Tibial nerve (tissue), 4 donors: ENCODE measurements at regions not wholly inside any gene's neighbourhood (a gene's known extent, or its start where the extent isn't known, plus 50 kb on each side); places are given as distances from the start of the nearest gene placed in this dataset.

Experiments used
- DNase-seq, 2 donors: peaks; one replicate each; pipeline ENCODE4 v3.0.0-alpha.2; 2019; ENCODE audit warnings: low spot score in 2 of 2
- H3K27ac ChIP-seq, 4 donors: fragments of 200-600 bp; sonication (generic) in 3 of 4; one replicate each; pipeline ENCODE4 v1.5.1; 2017 to 2019; ENCODE audit warnings: mild to moderate bottlenecking in 1 of 4
- H3K27me3 ChIP-seq, 2 donors: fragments of 200-600 bp; sonication (generic) in 1 of 2; one replicate each; pipeline versions ENCODE4 v1.5.1 to v1.6.0; 2017 to 2019
- H3K36me3 ChIP-seq, 3 donors: fragments of 200-600 bp; sonication (generic); one replicate each; pipeline ENCODE4 v1.5.1; 2018 to 2019
- H3K4me1 ChIP-seq, 4 donors: fragments of 200-600 bp; sonication (generic) in 3 of 4; one replicate each; pipeline ENCODE4 v1.5.1; 2017 to 2019
- H3K4me3 ChIP-seq, 4 donors: fragments of 200-600 bp; sonication (generic) in 3 of 4; one replicate each; pipeline ENCODE4 v1.5.1; 2017 to 2019; ENCODE audit warnings: mild to moderate bottlenecking in 1 of 4, moderate library complexity in 1 of 4
- H3K9me3 ChIP-seq, 4 donors: fragments of 200-600 bp; sonication (generic) in 3 of 4; one replicate each; pipeline ENCODE4 v1.5.1; 2017 to 2019
- EP300 ChIP-seq, 2 donors: sonication (generic); formaldehyde crosslinking; IDR thresholded peaks; one replicate each; pipeline ENCODE4 v1.6.1; 2017; ENCODE audit warnings: antibody characterized with exemption in 2 of 2, mild to moderate bottlenecking in 1 of 2
- POLR2A ChIP-seq, 2 donors: fragments of 450-650 bp; IDR thresholded peaks; one replicate each; pipeline ENCODE4 v1.6.1; 2017; ENCODE audit warnings: antibody characterized with exemption in 2 of 2, mild to moderate bottlenecking in 2 of 2, moderate library complexity in 2 of 2
- WGBS, 2 donors: methylation state at CpG; one replicate each; pipeline ENCODE4 v1.1.5; 2018; 5-methylcytosine and 5-hydroxymethylcytosine counted together
- TF ChIP-seq, protein P1 (sequence below), 5 experiments: fragments of 200-600 bp in 3 of 5; fragments of 450-650 bp in 2 of 5; sonication (generic) in 3 of 5; IDR thresholded peaks; one replicate each; pipeline ENCODE4 v1.5.1; 2016 to 2019; ENCODE audit warnings: antibody characterized with exemption in 5 of 5, mild to moderate bottlenecking in 3 of 5, moderate library complexity in 2 of 5

DNA sequence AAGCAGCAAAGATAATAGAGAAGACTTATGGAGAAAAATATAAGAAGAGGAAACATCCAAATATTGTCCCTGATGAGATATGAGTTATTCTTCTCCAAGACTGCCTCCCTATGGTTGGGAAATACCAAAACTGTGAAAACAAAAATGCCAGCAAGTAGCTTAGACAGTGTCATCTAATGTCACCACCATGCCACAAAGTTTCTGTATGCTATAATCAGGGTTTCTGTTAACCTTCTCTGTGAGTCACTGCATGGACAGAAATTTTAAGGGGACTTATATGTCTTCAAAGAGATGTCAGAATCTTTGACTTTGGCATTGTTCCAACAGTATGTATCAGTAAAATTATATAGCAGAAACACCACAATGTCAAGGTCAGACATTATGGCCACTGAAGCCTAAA lies 222.6 kb downstream of the KDM5D start:
- TF ChIP-seq, protein P1, sequence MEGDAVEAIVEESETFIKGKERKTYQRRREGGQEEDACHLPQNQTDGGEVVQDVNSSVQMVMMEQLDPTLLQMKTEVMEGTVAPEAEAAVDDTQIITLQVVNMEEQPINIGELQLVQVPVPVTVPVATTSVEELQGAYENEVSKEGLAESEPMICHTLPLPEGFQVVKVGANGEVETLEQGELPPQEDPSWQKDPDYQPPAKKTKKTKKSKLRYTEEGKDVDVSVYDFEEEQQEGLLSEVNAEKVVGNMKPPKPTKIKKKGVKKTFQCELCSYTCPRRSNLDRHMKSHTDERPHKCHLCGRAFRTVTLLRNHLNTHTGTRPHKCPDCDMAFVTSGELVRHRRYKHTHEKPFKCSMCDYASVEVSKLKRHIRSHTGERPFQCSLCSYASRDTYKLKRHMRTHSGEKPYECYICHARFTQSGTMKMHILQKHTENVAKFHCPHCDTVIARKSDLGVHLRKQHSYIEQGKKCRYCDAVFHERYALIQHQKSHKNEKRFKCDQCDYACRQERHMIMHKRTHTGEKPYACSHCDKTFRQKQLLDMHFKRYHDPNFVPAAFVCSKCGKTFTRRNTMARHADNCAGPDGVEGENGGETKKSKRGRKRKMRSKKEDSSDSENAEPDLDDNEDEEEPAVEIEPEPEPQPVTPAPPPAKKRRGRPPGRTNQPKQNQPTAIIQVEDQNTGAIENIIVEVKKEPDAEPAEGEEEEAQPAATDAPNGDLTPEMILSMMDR (IDR thresholded peaks at IDR 0.05) = no peak
- TF ChIP-seq EP300 (IDR thresholded peaks at IDR 0.05) = no peak
- no peak for TF ChIP-seq POLR2A (IDR thresholded peaks at IDR 0.05)
- no peaks in the 10 kb centered on the region for H3K27me3 ChIP-seq
- no peak overlapping the region for H3K4me3 ChIP-seq
- H3K27ac ChIP-seq = no peak overlapping the region
- DNase-seq = no peak
- H3K36me3 ChIP-seq = no peaks in the 10 kb centered on the region
- H3K9me3 ChIP-seq = no peaks in the 10 kb centered on the region
- H3K4me1 ChIP-seq = no peaks in the 10 kb centered on the region

DNA sequence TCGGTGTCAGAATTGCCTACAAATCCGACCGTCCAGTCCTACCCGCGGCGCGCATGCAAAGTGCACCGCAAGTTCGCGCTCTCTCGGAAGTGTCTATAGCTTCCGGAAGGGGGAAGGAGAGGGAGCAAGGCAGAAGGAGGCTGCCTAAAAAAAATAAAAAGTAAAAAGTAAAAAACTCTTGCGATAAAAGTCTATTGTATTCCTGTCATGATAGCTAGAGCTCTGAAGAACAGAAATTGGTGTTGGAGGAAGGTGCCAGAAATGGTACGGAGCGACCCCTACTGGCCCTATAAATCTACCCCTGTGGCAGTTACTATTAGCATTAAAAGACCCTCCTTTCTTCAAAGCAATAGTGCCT lies 241.5 kb downstream of the KDM5D start:
- Histone ChIP-seq H3K27me3 (no peaks in the 10 kb centered on the region), H3K4me3 (peak overlapping the region in 1 of 4 donors; percentile 12), H3K4me1 (no peaks in the 10 kb centered on the region), H3K9me3 (no peaks in the 10 kb centered on the region), H3K36me3 (no peaks in the 10 kb centered on the region), H3K27ac (no peak overlapping the region)
- DNase-seq = no peak
- TF ChIP-seq EP300 (IDR thresholded peaks at IDR 0.05) (no peak), POLR2A (IDR thresholded peaks at IDR 0.05) (no peak)
- 30% methylated on average over 15 of the region's 15 CpGs; no CpG with 5 or more reads in 1 of the 2 donors for WGBS, 2 donors

DNA sequence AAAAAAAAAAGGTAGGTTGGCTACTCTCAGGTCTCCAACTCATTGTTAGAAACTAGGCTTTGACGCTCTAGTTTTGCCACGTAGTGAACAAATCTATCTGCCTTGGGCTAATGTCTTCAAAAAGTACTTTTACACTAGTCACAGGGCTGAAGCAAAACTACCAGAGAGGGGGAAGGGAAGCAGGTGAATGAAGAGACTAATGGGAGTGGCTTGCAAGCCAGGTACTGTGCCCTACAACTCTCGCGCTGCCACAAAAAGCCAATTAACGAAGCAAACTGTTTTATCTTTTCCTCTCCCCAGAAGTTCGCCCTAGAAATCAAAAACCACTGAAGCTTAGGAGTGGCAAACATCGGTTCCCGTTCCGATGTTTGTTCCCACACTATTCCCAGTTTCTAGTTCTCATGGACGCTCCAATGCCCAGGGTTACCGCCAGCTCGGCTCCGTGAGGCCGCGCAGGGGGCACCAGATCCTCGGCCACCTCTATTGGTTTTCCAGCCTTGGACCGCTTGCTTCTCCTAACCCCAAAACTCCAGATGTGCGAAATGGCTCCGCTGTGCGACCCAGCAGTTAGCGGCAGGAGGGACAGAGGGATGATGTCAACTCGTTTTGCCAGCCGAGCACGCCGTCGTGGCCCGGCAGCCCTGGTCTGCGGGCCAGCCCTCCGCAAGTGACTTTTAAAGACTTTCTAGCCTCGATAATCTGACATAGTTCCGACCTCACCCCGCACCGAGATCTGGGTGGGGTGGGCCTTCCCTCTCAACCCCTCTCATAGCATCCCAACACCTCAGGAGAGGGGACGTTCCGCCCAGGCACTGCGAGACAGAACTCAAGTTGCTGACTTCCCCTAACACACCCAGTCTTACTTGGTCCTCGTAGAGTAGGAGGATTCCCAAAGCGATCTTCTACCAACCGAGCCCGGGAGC lies 242.1 kb downstream of the KDM5D start:
- Histone ChIP-seq H3K27ac (no peak overlapping the region), H3K27me3 (no peaks in the 10 kb centered on the region), H3K4me3 (peak overlapping the region in 2 of 4 donors; percentile 7 to 12), H3K36me3 (no peaks in the 10 kb centered on the region), H3K4me1 (no peaks in the 10 kb centered on the region), H3K9me3 (no peaks in the 10 kb centered on the region)
- DNase-seq = no peak
- 24% methylated on average over 24 of the region's 40 CpGs; no CpG with 5 or more reads in 1 of the 2 donors for WGBS, 2 donors
- TF ChIP-seq, protein P1 (IDR thresholded peaks at IDR 0.05) = no peak
- no peak for TF ChIP-seq POLR2A (IDR thresholded peaks at IDR 0.05)
- no peak for TF ChIP-seq EP300 (IDR thresholded peaks at IDR 0.05)

DNA sequence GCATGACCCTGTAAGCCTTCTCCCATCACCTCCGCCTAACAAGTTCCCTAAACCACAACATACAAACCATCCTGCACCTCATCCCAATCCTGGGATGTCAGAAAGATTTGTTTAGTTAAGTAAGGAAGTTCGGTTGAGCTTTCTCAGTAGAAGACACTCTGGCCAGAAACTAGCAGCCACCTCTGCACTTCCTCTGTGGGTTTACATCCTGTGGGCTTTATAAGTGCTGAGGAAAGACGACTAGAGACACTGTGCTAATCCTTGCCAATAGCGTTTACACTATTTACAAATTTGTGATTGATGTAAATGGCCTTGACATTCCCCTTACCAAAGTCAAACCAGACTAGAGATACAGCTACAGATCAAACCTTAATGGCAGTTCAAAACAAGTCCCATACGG lies 246.0 kb downstream of the KDM5D start:
- H3K4me1 ChIP-seq = no peaks in the 10 kb centered on the region
- WGBS, 2 donors = 71% methylated on average over 5 of the region's 5 CpGs; no CpG with 5 or more reads in 1 of the 2 donors

GRCh38 chrY:19487494-19487893 lies 257.0 kb downstream of the KDM5D start:
- H3K9me3 ChIP-seq = no peaks in the 10 kb centered on the region
- no peak overlapping the region for H3K27ac ChIP-seq
- H3K27me3 ChIP-seq = no peaks in the 10 kb centered on the region
- WGBS, 2 donors = 75% methylated on average over 3 of the region's 3 CpGs; no CpG with 5 or more reads in 1 of the 2 donors
- no peak overlapping the region for H3K4me3 ChIP-seq
- no peak for DNase-seq
- no peaks in the 10 kb centered on the region for H3K4me1 ChIP-seq
- TF ChIP-seq EP300 (IDR thresholded peaks at IDR 0.05) = no peak
- TF ChIP-seq, protein P1 (IDR thresholded peaks at IDR 0.05) = no peak
- H3K36me3 ChIP-seq = no peaks in the 10 kb centered on the region

More for the DNA sequence above, 246.0 kb downstream of the KDM5D start:
- no peak overlapping the region for H3K27ac ChIP-seq
- no peaks in the 10 kb centered on the region for H3K27me3 ChIP-seq
- no peaks in the 10 kb centered on the region for H3K9me3 ChIP-seq
- TF ChIP-seq, protein P1 (IDR thresholded peaks at IDR 0.05) = no peak
- TF ChIP-seq EP300 (IDR thresholded peaks at IDR 0.05) = no peak
- DNase-seq = no peak
- H3K36me3 ChIP-seq = no peaks in the 10 kb centered on the region
- H3K4me3 ChIP-seq = no peak overlapping the region
